A673 (cell line): ENCODE measurements at regions not wholly inside any gene's neighbourhood (a gene's known extent, or its start where the extent isn't known, plus 50 kb on each side); places are given as distances from the start of the nearest gene placed in this dataset.

Experiments used
- EZH2 ChIP-seq: fragments of 200-600 bp; sonication (generic); IDR thresholded peaks from 2 replicates; pipeline ENCODE4 v1.6.1; 2017; ENCODE audit warnings: borderline replicate concordance, low read depth, mild to moderate bottlenecking, mixed read lengths, antibody characterized with exemption, low read length; ENCODE audit not compliant: poor library complexity, severe bottlenecking
- TF ChIP-seq, protein P1 (sequence below): fragments of 300-800, 200-600 bp; sonication (generic); conservative IDR thresholded peaks from 2 replicates; pipeline ENCODE4 v1.5.1; 2017; ENCODE audit warnings: low read depth, mild to moderate bottlenecking, antibody characterized with exemption, low read length, moderate library complexity, mixed read lengths

DNA sequence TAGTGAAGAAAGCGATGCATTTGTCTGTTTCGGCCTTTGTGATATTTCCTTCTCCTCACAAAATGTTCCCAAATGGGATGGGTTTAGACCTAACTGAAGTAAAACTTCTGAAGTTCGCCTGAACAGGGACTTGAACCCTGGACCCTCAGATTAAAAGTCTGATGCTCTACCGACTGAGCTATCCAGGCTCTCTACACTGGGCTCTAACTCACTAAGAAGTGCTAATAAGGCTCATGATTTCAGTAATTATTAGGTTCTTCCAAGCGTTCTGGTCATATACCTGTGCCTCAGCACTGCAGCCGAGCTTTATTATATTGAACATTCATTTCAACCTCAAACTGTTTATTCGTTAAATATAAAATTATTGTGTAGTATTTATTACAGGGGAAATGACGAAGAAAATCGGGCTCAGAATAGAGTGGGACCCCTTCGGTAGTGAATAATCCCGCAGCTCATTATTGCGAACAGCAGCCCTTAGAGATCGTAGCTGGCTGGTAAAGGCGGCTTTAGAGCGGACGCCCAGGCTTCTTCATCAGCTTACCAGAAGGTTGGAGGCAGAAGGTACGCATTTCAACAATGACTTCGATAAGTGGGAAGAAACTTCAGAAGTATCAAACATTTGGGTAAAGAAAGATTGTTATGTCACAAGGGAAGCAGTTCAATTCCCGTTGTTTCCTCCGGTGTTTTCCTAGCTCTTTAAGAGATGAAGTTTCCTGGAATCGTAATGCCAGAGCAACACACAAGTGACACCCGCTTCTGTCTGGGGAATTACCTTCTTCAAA is 119.0 kb upstream of the ZNF184 start:
- TF ChIP-seq, protein P1, sequence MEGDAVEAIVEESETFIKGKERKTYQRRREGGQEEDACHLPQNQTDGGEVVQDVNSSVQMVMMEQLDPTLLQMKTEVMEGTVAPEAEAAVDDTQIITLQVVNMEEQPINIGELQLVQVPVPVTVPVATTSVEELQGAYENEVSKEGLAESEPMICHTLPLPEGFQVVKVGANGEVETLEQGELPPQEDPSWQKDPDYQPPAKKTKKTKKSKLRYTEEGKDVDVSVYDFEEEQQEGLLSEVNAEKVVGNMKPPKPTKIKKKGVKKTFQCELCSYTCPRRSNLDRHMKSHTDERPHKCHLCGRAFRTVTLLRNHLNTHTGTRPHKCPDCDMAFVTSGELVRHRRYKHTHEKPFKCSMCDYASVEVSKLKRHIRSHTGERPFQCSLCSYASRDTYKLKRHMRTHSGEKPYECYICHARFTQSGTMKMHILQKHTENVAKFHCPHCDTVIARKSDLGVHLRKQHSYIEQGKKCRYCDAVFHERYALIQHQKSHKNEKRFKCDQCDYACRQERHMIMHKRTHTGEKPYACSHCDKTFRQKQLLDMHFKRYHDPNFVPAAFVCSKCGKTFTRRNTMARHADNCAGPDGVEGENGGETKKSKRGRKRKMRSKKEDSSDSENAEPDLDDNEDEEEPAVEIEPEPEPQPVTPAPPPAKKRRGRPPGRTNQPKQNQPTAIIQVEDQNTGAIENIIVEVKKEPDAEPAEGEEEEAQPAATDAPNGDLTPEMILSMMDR = no peak
- TF ChIP-seq EZH2 = no peak
